ENCODE measurements at regions not wholly inside any gene's neighbourhood (a gene's known extent, or its start where the extent isn't known, plus 50 kb on each side); places are given as distances from the start of the nearest gene placed in this dataset.

GRCh38 chr3:13224967-13225366 lies 151.7 kb upstream of the IQSEC1 start:
- H3K36me3 ChIP-seq (ENCODE audit: control insufficient read depth, insufficient read depth, low read length): no peaks in the 10 kb centered on the region
- H3K9me3 ChIP-seq (ENCODE audit: control insufficient read depth, low read depth, low read length): no peaks in the 10 kb centered on the region
- H3K27ac ChIP-seq (ENCODE audit: low read length): no peak overlapping the region
- no CpG with 5 or more reads among the region's 4 CpGs for WGBS (ENCODE audit: insufficient coverage, low lambda C conversion rate)
- peak in 1 of 2 donors; percentile 14 for DNase-seq
- H3K4me3 ChIP-seq (ENCODE audit: low read length): no peak overlapping the region
- H3K4me1 ChIP-seq (ENCODE audit: control insufficient read depth, insufficient read depth, low read length): no peaks in the 10 kb centered on the region
- no peaks in the 10 kb centered on the region for H3K27me3 ChIP-seq (ENCODE audit: control insufficient read depth, insufficient read depth, low read length)

DNA sequence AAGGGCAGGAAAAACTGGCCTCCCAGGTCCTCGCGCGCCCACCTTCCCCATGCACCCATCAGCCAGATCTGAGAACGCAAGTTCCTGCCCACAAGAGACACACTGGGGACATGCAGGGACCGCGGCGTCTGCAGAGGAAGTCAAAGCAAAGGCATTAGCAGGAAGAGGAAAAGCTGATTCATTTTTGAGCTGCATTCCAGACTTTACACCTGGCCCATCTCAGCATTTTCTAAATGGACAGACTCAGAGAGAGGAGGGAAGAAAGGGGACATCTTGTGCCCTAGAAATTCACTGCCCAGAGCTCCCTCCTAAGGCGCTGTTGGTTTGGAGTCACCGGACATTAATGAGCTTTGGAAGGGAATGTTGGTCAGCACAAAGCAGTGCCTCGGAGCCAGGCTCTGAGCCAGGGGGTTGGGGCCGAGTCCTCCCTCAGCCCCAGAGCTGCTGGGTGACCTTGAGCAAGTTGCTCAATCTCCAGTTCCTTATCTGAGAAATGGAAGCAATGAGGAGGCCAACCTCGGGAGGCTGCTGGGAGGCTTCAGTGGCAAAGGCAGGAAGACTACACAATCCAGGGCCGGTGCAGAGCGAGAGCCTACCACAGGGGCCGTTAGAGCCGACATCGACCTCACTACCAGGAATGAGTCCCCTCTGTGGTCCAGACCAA lies 150.5 kb upstream of the IQSEC1 start:
- no peaks in the 10 kb centered on the region for H3K36me3 ChIP-seq (ENCODE audit: control insufficient read depth, insufficient read depth, low read length)
- no peak overlapping the region for H3K4me3 ChIP-seq (ENCODE audit: low read length)
- H3K4me1 ChIP-seq (ENCODE audit: control insufficient read depth, insufficient read depth, low read length): no peaks in the 10 kb centered on the region
- H3K27ac ChIP-seq (ENCODE audit: low read length): no peak overlapping the region
- peak in 1 of 2 donors; percentile 5 for DNase-seq
- no peaks in the 10 kb centered on the region for H3K9me3 ChIP-seq (ENCODE audit: control insufficient read depth, low read depth, low read length)
- no peaks in the 10 kb centered on the region for H3K27me3 ChIP-seq (ENCODE audit: control insufficient read depth, insufficient read depth, low read length)
- WGBS (ENCODE audit: insufficient coverage, low lambda C conversion rate): no CpG with 5 or more reads among the region's 17 CpGs

DNA sequence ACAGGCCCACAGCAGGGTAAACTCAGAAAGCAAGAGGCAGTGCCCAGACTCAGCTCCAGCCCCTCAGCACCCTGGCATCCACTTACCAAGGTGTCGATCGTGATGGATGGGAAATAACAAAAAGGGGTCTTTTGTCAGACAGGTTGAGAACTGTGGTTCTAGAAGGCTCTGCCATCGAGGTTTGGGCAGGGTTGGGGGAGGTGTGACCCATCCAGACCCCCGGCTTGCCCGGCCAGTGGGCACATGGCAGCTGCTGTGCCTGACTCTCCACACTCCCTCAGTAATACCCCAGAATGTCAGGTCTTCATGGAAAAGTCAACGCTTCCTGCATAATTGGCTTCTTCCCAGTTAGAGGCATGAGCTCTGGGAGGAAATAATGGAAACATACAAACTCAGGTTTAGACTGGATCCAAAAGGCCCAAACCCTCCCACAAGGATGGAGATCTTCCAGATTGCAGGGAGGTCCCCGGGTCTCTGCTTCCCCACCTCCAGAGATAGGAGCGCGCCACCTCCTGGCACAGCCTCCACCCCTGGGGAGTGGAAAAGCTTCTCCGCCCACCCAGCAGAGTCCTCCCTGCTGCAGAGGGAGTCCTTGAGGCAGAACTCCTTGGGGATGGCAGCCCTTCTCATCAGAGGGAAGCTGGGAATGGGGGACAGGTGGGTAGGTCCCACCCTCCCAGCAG lies 149.8 kb upstream of the IQSEC1 start:
- no peak overlapping the region for H3K27ac ChIP-seq (ENCODE audit: low read length)
- H3K4me1 ChIP-seq (ENCODE audit: control insufficient read depth, insufficient read depth, low read length): no peaks in the 10 kb centered on the region
- no peaks in the 10 kb centered on the region for H3K36me3 ChIP-seq (ENCODE audit: control insufficient read depth, insufficient read depth, low read length)
- no peaks in the 10 kb centered on the region for H3K9me3 ChIP-seq (ENCODE audit: control insufficient read depth, low read depth, low read length)
- no peaks in the 10 kb centered on the region for H3K27me3 ChIP-seq (ENCODE audit: control insufficient read depth, insufficient read depth, low read length)
- no peak for DNase-seq
- no peak overlapping the region for H3K4me3 ChIP-seq (ENCODE audit: low read length)
- WGBS (ENCODE audit: insufficient coverage, low lambda C conversion rate): 83% methylated on average over 1 of the region's 10 CpGs

- DNase-seq: no peak
- Histone ChIP-seq H3K4me1 (ENCODE audit: control insufficient read depth, insufficient read depth, low read length) (no peaks in the 10 kb centered on the region), H3K27ac (ENCODE audit: low read length) (no peak overlapping the region), H3K4me3 (ENCODE audit: low read length) (no peak overlapping the region), H3K9me3 (ENCODE audit: control insufficient read depth, low read depth, low read length) (no peaks in the 10 kb centered on the region), H3K36me3 (ENCODE audit: control insufficient read depth, insufficient read depth, low read length) (no peaks in the 10 kb centered on the region), H3K27me3 (ENCODE audit: control insufficient read depth, insufficient read depth, low read length) (no peaks in the 10 kb centered on the region)
- WGBS (ENCODE audit: insufficient coverage, low lambda C conversion rate): 80% methylated on average over 1 of the region's 9 CpGs
Observed at GRCh38 chr3:13222131-13222530, 148.9 kb upstream of the IQSEC1 start.

GRCh38 chr3:13221491-13222061 lies 148.3 kb upstream of the IQSEC1 start:
- WGBS (ENCODE audit: insufficient coverage, low lambda C conversion rate): no CpG with 5 or more reads among the region's 17 CpGs
- H3K4me3 ChIP-seq (ENCODE audit: low read length): no peak overlapping the region
- H3K36me3 ChIP-seq (ENCODE audit: control insufficient read depth, insufficient read depth, low read length): no peaks in the 10 kb centered on the region
- no peak for DNase-seq
- no peaks in the 10 kb centered on the region for H3K4me1 ChIP-seq (ENCODE audit: control insufficient read depth, insufficient read depth, low read length)
- no peak overlapping the region for H3K27ac ChIP-seq (ENCODE audit: low read length)
- H3K9me3 ChIP-seq (ENCODE audit: control insufficient read depth, low read depth, low read length): no peaks in the 10 kb centered on the region
- no peaks in the 10 kb centered on the region for H3K27me3 ChIP-seq (ENCODE audit: control insufficient read depth, insufficient read depth, low read length)

- peaks cover 4% of the 10 kb centered on the region for H3K27me3 ChIP-seq (ENCODE audit: control insufficient read depth, insufficient read depth, low read length)
- 83% methylated on average over 1 of the region's 8 CpGs for WGBS (ENCODE audit: insufficient coverage, low lambda C conversion rate)
Observed at GRCh38 chr3:13220991-13221390, 147.8 kb upstream of the IQSEC1 start.

DNA sequence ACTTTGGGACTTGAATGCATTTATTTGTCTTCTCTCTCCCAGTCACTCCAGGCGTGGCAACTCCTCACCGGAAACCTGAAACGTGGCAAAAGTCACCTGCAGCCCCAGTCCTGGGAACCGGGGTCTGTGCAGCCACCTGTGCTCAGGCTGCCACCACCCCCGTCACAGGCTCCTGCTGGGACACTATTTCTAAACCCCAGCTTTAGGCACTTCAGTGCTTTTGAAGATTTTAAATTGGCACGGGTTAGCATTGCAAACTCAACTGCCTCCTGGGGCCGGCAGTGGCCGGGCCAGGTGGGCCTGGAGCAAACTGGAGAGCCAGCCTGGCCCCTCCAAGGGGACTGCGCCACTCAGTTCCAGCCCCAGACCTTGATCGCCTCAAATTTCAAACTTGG lies 146.7 kb upstream of the IQSEC1 start:
- Histone ChIP-seq H3K4me3 (ENCODE audit: low read length) (no peak overlapping the region), H3K27me3 (ENCODE audit: control insufficient read depth, insufficient read depth, low read length) (peaks cover 5% of the 10 kb centered on the region), H3K4me1 (ENCODE audit: control insufficient read depth, insufficient read depth, low read length) (no peaks in the 10 kb centered on the region), H3K27ac (ENCODE audit: low read length) (no peak overlapping the region), H3K36me3 (ENCODE audit: control insufficient read depth, insufficient read depth, low read length) (no peaks in the 10 kb centered on the region), H3K9me3 (ENCODE audit: control insufficient read depth, low read depth, low read length) (no peaks in the 10 kb centered on the region)
- WGBS (ENCODE audit: insufficient coverage, low lambda C conversion rate): no CpG with 5 or more reads among the region's 10 CpGs
- DNase-seq: no peak

More at GRCh38 chr3:13220991-13221390, 147.8 kb upstream of the IQSEC1 start:
- Histone ChIP-seq H3K4me3 (ENCODE audit: low read length) (no peak overlapping the region), H3K27ac (ENCODE audit: low read length) (no peak overlapping the region), H3K9me3 (ENCODE audit: control insufficient read depth, low read depth, low read length) (no peaks in the 10 kb centered on the region), H3K4me1 (ENCODE audit: control insufficient read depth, insufficient read depth, low read length) (no peaks in the 10 kb centered on the region), H3K36me3 (ENCODE audit: control insufficient read depth, insufficient read depth, low read length) (no peaks in the 10 kb centered on the region)
- DNase-seq: no peak

- no peaks in the 10 kb centered on the region for H3K36me3 ChIP-seq (ENCODE audit: control insufficient read depth, insufficient read depth, low read length)
- DNase-seq: no peak
- no peaks in the 10 kb centered on the region for H3K4me1 ChIP-seq (ENCODE audit: control insufficient read depth, insufficient read depth, low read length)
- no peak overlapping the region for H3K27ac ChIP-seq (ENCODE audit: low read length)
- no CpG with 5 or more reads among the region's 20 CpGs for WGBS (ENCODE audit: insufficient coverage, low lambda C conversion rate)
- no peaks in the 10 kb centered on the region for H3K9me3 ChIP-seq (ENCODE audit: control insufficient read depth, low read depth, low read length)
- H3K27me3 ChIP-seq (ENCODE audit: control insufficient read depth, insufficient read depth, low read length): peaks cover 5% of the 10 kb centered on the region
- H3K4me3 ChIP-seq (ENCODE audit: low read length): no peak overlapping the region
Observed at GRCh38 chr3:13219077-13219901, 146.1 kb upstream of the IQSEC1 start.

- Histone ChIP-seq H3K36me3 (ENCODE audit: control insufficient read depth, insufficient read depth, low read length) (no peaks in the 10 kb centered on the region), H3K27ac (ENCODE audit: low read length) (no peak overlapping the region), H3K27me3 (ENCODE audit: control insufficient read depth, insufficient read depth, low read length) (peaks cover 5% of the 10 kb centered on the region), H3K9me3 (ENCODE audit: control insufficient read depth, low read depth, low read length) (no peaks in the 10 kb centered on the region), H3K4me3 (ENCODE audit: low read length) (no peak overlapping the region), H3K4me1 (ENCODE audit: control insufficient read depth, insufficient read depth, low read length) (no peaks in the 10 kb centered on the region)
- WGBS (ENCODE audit: insufficient coverage, low lambda C conversion rate): no CpG with 5 or more reads among the region's 4 CpGs
- no peak for DNase-seq
Observed at GRCh38 chr3:13218541-13218908, 145.3 kb upstream of the IQSEC1 start.

- no peaks in the 10 kb centered on the region for H3K36me3 ChIP-seq (ENCODE audit: control insufficient read depth, insufficient read depth, low read length)
- no peaks in the 10 kb centered on the region for H3K9me3 ChIP-seq (ENCODE audit: control insufficient read depth, low read depth, low read length)
- no peak overlapping the region for H3K4me3 ChIP-seq (ENCODE audit: low read length)
- DNase-seq: no peak
- peaks cover 5% of the 10 kb centered on the region for H3K27me3 ChIP-seq (ENCODE audit: control insufficient read depth, insufficient read depth, low read length)
- no peaks in the 10 kb centered on the region for H3K4me1 ChIP-seq (ENCODE audit: control insufficient read depth, insufficient read depth, low read length)
- no peak overlapping the region for H3K27ac ChIP-seq (ENCODE audit: low read length)
- no CpG with 5 or more reads among the region's 9 CpGs for WGBS (ENCODE audit: insufficient coverage, low lambda C conversion rate)
Observed at GRCh38 chr3:13217736-13218540, 144.7 kb upstream of the IQSEC1 start.

Measured in large intestine (tissue), 3 donors.